Stimulated activated CD4-positive, alpha-beta T cell treated with anti-CD3 and anti-CD28 coated beads, TNF-alpha, amount 100 ng/mL, for 4 hours (primary cell): ENCODE measurements at regions not wholly inside any gene's neighbourhood (a gene's known extent, or its start where the extent isn't known, plus 50 kb on each side); places are given as distances from the start of the nearest gene placed in this dataset.

Experiments used
- DNase-seq, 3 experiments: peaks; one replicate each; pipeline ENCODE4 v3.0.0-alpha.2; 2020; ENCODE audit warnings: low read depth in 3 of 3

- DNase-seq, result no peak
Observed at GRCh38 chr1:23639460-23640095, 52.0 kb upstream of the RPL11 start.

GRCh38 chr1:23638786-23639241 is 52.8 kb upstream of the RPL11 start:
- DNase-seq, result no peak

GRCh38 chr1:23638188-23638619 is 53.4 kb upstream of the RPL11 start:
- DNase-seq, result no peak

GRCh38 chr1:23636009-23636408 is 55.6 kb upstream of the RPL11 start:
- no peak for DNase-seq

GRCh38 chr1:23634840-23635651 is 56.6 kb upstream of the RPL11 start:
- DNase-seq, result peak in 1 of 3 experiments; percentile 49

GRCh38 chr1:23634518-23634839 is 57.1 kb upstream of the RPL11 start:
- no peak for DNase-seq

GRCh38 chr1:23632479-23633160 is 59.0 kb upstream of the RPL11 start:
- DNase-seq, result no peak

GRCh38 chr1:23629708-23630290 is 61.8 kb upstream of the RPL11 start:
- DNase-seq, result no peak

- DNase-seq, result no peak
Observed at GRCh38 chr1:23628951-23629387, 62.6 kb upstream of the RPL11 start.

GRCh38 chr1:23627069-23627735 is 64.4 kb upstream of the RPL11 start:
- DNase-seq, result no peak

- no peak for DNase-seq
Observed at GRCh38 chr1:23625929-23626535, 65.6 kb upstream of the RPL11 start.

- no peak for DNase-seq
Observed at GRCh38 chr1:23625459-23625858, 66.1 kb upstream of the RPL11 start.

GRCh38 chr1:23624440-23624839 is 65.1 kb upstream of the ID3 start:
- no peak for DNase-seq

GRCh38 chr1:23622284-23622683 is 63.0 kb upstream of the ID3 start:
- no peak for DNase-seq

- no peak for DNase-seq
Observed at GRCh38 chr1:23620605-23621004, 61.3 kb upstream of the ID3 start.

GRCh38 chr1:23619299-23620188 is 60.2 kb upstream of the ID3 start:
- peak; percentile 50 to 85 (median 82) for DNase-seq

- no peak for DNase-seq
Observed at GRCh38 chr1:23618586-23619083, 59.3 kb upstream of the ID3 start.

GRCh38 chr1:23617084-23617521 is 57.8 kb upstream of the ID3 start:
- DNase-seq, result no peak

- DNase-seq, result no peak
Observed at GRCh38 chr1:23616292-23616824, 57.1 kb upstream of the ID3 start.

GRCh38 chr1:23615852-23616251 is 56.6 kb upstream of the ID3 start:
- no peak for DNase-seq
